Esophagus muscularis mucosa (tissue), 3 donors: ENCODE measurements at regions not wholly inside any gene's neighbourhood (a gene's known extent, or its start where the extent isn't known, plus 50 kb on each side); places are given as distances from the start of the nearest gene placed in this dataset.

Experiments used
- CTCF ChIP-seq, 3 experiments: fragments of 200-600 bp in 2 of 3; fragments of 450-650 bp in 1 of 3; sonication (generic) in 2 of 3; IDR thresholded peaks; one replicate each; pipeline ENCODE4 v1.5.1; 2017 to 2019; ENCODE audit warnings: antibody characterized with exemption in 3 of 3, mild to moderate bottlenecking in 2 of 3, moderate library complexity in 1 of 3
- POLR2AphosphoS5 ChIP-seq, 2 donors: sonication (generic); formaldehyde crosslinking; IDR thresholded peaks; one replicate each; pipeline ENCODE4 v1.6.1; 2017; ENCODE audit warnings: antibody characterized with exemption in 2 of 2

- no peak for TF ChIP-seq CTCF (IDR thresholded peaks at IDR 0.05)
- no peak for TF ChIP-seq POLR2AphosphoS5 (IDR thresholded peaks at IDR 0.05)
These were observed 150.3 kb upstream of the SLC24A2 start for GRCh38 chr9:19938990-19939733.
